ENCODE measurements at regions not wholly inside any gene's neighbourhood (a gene's known extent, or its start where the extent isn't known, plus 50 kb on each side); places are given as distances from the start of the nearest gene placed in this dataset.

DNA sequence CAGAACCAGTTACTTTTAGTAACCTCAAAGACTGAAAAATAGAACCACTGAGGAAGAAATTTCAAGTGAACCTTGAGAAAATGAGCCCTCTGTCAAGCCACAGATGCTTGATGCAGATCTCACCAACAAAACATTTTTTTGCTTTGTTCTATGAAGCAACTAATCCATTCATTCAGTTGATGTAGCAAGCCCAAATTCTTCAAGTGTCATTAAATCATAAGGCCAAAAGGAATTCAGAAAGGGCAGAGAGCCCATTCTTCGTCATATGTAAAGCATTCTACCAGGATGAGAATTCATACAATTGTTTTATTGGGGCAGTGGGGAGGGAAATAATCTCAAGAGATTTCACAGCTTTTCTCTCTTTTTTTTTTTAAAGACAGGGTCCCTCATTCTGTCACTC is 218.0 kb upstream of the RGS6 start:
- TF ChIP-seq EZH2 (IDR thresholded peaks at IDR 0.05; ENCODE audit: borderline replicate concordance, low read depth, low read length, severe bottlenecking), result no peak
- TF ChIP-seq, protein P1, sequence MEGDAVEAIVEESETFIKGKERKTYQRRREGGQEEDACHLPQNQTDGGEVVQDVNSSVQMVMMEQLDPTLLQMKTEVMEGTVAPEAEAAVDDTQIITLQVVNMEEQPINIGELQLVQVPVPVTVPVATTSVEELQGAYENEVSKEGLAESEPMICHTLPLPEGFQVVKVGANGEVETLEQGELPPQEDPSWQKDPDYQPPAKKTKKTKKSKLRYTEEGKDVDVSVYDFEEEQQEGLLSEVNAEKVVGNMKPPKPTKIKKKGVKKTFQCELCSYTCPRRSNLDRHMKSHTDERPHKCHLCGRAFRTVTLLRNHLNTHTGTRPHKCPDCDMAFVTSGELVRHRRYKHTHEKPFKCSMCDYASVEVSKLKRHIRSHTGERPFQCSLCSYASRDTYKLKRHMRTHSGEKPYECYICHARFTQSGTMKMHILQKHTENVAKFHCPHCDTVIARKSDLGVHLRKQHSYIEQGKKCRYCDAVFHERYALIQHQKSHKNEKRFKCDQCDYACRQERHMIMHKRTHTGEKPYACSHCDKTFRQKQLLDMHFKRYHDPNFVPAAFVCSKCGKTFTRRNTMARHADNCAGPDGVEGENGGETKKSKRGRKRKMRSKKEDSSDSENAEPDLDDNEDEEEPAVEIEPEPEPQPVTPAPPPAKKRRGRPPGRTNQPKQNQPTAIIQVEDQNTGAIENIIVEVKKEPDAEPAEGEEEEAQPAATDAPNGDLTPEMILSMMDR (IDR thresholded peaks at IDR 0.05; ENCODE audit: extremely low read depth in 1 of 2, insufficient read depth in 1 of 2, low read depth in 1 of 2, low read length in 2 of 2), result no peak
- TF ChIP-seq POLR2A (IDR thresholded peaks at IDR 0.05; ENCODE audit: low read depth, low read length), result no peak
- no peak for TF ChIP-seq GATA2 (IDR thresholded peaks at IDR 0.05; ENCODE audit: insufficient read depth, insufficient read length, low read depth, low read length)
- TF ChIP-seq JUN (IDR thresholded peaks at IDR 0.05; ENCODE audit: borderline replicate concordance, insufficient read depth, insufficient read length, low read depth), result no peak
